Lower leg skin (tissue), 3 donors: ENCODE measurements at regions not wholly inside any gene's neighbourhood (a gene's known extent, or its start where the extent isn't known, plus 50 kb on each side); places are given as distances from the start of the nearest gene placed in this dataset.

Experiments used
- CTCF ChIP-seq, 3 donors: fragments of 450-650 bp; IDR thresholded peaks; one replicate each; pipeline ENCODE4 v1.5.1; 2016; ENCODE audit warnings: antibody characterized with exemption in 3 of 3, mild to moderate bottlenecking in 3 of 3, moderate library complexity in 2 of 3
- POLR2A ChIP-seq, 2 donors: fragments of 450-650 bp; IDR thresholded peaks; one replicate each; pipeline ENCODE4 v1.6.1; 2016 to 2017; ENCODE audit warnings: antibody characterized with exemption in 2 of 2, mild to moderate bottlenecking in 1 of 2, moderate library complexity in 1 of 2

- TF ChIP-seq CTCF (IDR thresholded peaks at IDR 0.05) (no peak), POLR2A (IDR thresholded peaks at IDR 0.05) (no peak)
Observed at GRCh38 chr14:38384741-38385140, 128.8 kb upstream of the CLEC14A start.
